Hepatocyte (in vitro differentiated cells): ENCODE measurements at regions not wholly inside any gene's neighbourhood (a gene's known extent, or its start where the extent isn't known, plus 50 kb on each side); places are given as distances from the start of the nearest gene placed in this dataset.

ENCODE experiments used
- DNase-seq: peaks from one replicate; pipeline ENCODE4 v3.0.0-alpha.2; 2016; ENCODE audit warnings: low spot score
- H2AFZ ChIP-seq: fragments of 200-600 bp; sonication (generic); 2 replicates; pipeline ENCODE4 v1.6.0; 2016; ENCODE audit warnings: antibody characterized with exemption, mild to moderate bottlenecking
- H3K27ac ChIP-seq: fragments of 200-600 bp; sonication (generic); 2 replicates; pipeline ENCODE4 v1.5.1; 2016; ENCODE audit warnings: mild to moderate bottlenecking
- H3K27me3 ChIP-seq: fragments of 200-600 bp; sonication (generic); 2 replicates; pipeline ENCODE4 v1.6.1; 2016
- H3K36me3 ChIP-seq: fragments of 200-600 bp; sonication (generic); replicated peaks from 2 replicates; pipeline ENCODE4 v1.5.1; 2016; ENCODE audit warnings: low read depth; ENCODE audit not compliant: insufficient read depth
- H3K4me1 ChIP-seq: fragments of 200-600 bp; sonication (generic); 2 replicates; pipeline ENCODE4 v1.5.1; 2016; ENCODE audit warnings: mild to moderate bottlenecking, moderate library complexity; ENCODE audit not compliant: insufficient read depth
- H3K4me2 ChIP-seq: fragments of 200-600 bp; sonication (generic); 2 replicates; pipeline ENCODE4 v1.6.0; 2016
- H3K4me3 ChIP-seq: fragments of 200-600 bp; sonication (generic); 2 replicates; pipeline ENCODE4 v1.5.1; 2016; ENCODE audit warnings: mild to moderate bottlenecking
- H3K79me2 ChIP-seq: fragments of 200-600 bp; sonication (generic); 2 replicates; pipeline ENCODE4 v1.6.0; 2017; ENCODE audit warnings: mild to moderate bottlenecking
- H3K9me2 ChIP-seq: fragments of 200-600 bp; sonication (generic); replicated peaks from 2 replicates; pipeline ENCODE4 v1.6.0; 2017; ENCODE audit warnings: mild to moderate bottlenecking; ENCODE audit not compliant: insufficient read depth
- H3K9me3 ChIP-seq: fragments of 200-600 bp; sonication (generic); 2 replicates; pipeline ENCODE4 v1.5.1; 2016; ENCODE audit warnings: low read depth, mild to moderate bottlenecking
- H4K20me1 ChIP-seq: fragments of 200-600 bp; sonication (generic); 2 replicates; pipeline ENCODE4 v1.6.0; 2016; ENCODE audit warnings: mild to moderate bottlenecking; ENCODE audit not compliant: insufficient read depth, poor library complexity, severe bottlenecking
- CTCF ChIP-seq: fragments of 200-600 bp; sonication (generic); IDR thresholded peaks from 2 replicates; pipeline ENCODE4 v1.5.1; 2016; ENCODE audit warnings: antibody characterized with exemption, mild to moderate bottlenecking; ENCODE audit not compliant: poor library complexity
- EZH2 ChIP-seq: fragments of 200-600 bp; sonication (generic); IDR thresholded peaks from 2 replicates; pipeline ENCODE4 v1.6.1; 2016; ENCODE audit warnings: antibody characterized with exemption, mild to moderate bottlenecking, borderline replicate concordance
- EZH2phosphoT487 ChIP-seq: fragments of 200-600 bp; sonication (generic); IDR thresholded peaks from one replicate; pipeline ENCODE4 v1.6.1; 2018; ENCODE audit warnings: antibody characterized with exemption, mild to moderate bottlenecking, low read depth, moderate library complexity; ENCODE audit not compliant: unreplicated experiment, severe bottlenecking
- WGBS: methylation state at CpG from one replicate; pipeline ENCODE4 v1.1.6; 2016; ENCODE audit warnings: low lambda C conversion rate; ENCODE audit errors: missing lambda C conversion rate; 5-methylcytosine and 5-hydroxymethylcytosine counted together

GRCh38 chr2:19659024-19659792 lies 242.6 kb downstream of the TTC32 start:
- Histone ChIP-seq H3K4me1 (no peaks in the 10 kb centered on the region), H4K20me1 (no peaks in the 10 kb centered on the region), H3K9me3 (no peaks in the 10 kb centered on the region), H3K36me3 (no peaks in the 10 kb centered on the region), H3K4me2 (no peak overlapping the region), H2AFZ (no peak overlapping the region), H3K9me2 (no peaks in the 10 kb centered on the region), H3K79me2 (no peaks in the 10 kb centered on the region), H3K27ac (no peak overlapping the region), H3K27me3 (no peaks in the 10 kb centered on the region), H3K4me3 (no peak overlapping the region)
- DNase-seq, result no peak
- WGBS, result 82% methylated on average over 3 of the region's 3 CpGs
- no peak for TF ChIP-seq EZH2
- TF ChIP-seq CTCF, result no peak
- TF ChIP-seq EZH2phosphoT487, result no peak

GRCh38 chr2:19656011-19656410 lies 245.8 kb downstream of the TTC32 start:
- Histone ChIP-seq H3K36me3 (no peaks in the 10 kb centered on the region), H3K4me3 (no peak overlapping the region), H4K20me1 (no peaks in the 10 kb centered on the region), H3K4me2 (no peak overlapping the region), H3K9me3 (no peaks in the 10 kb centered on the region), H2AFZ (no peak overlapping the region), H3K27me3 (no peaks in the 10 kb centered on the region), H3K9me2 (no peaks in the 10 kb centered on the region), H3K4me1 (no peaks in the 10 kb centered on the region), H3K79me2 (no peaks in the 10 kb centered on the region), H3K27ac (no peak overlapping the region)
- whole genome bisulfite sequencing, result 87% methylated on average over 1 of the region's 1 CpG
- TF ChIP-seq EZH2phosphoT487 (no peak), CTCF (no peak), EZH2 (no peak)
- DNase-seq, result no peak

DNA sequence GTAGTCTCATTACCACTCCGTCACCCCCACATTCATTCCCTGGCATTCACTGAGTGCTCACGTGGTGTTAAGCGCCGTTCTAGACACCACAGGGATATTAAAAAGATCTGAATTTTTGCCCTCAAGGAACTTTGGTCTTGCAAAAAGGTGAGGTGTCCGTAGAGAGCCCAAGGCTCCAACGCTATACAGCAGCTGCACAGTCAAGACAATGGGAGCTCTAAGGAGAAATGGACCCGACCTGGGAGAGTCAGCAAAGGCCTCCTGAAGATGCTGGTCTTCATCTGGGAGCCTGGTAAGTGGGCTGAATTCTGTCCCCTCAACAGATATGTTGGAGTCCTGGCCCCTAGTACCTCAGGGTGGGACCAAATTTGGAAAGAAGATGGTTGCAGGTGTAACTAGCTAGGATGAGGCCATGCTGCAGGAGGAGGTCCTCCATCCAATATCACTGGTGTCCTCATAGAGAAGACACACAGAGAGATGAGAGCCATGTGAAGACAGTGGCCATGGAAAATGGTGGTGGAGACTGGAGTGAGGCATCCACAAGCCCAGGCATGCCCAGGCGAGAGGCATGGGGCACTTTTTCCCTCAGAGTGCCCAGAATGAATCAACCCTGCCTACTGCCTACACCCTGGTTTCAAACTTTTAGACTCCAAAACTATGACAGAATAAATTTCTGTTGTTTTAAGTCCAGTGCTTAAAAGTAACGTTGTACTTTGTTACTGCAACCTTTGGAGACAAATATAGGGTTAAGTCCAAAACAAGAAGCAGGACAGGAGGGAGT lies 247.3 kb downstream of the TTC32 start:
- Histone ChIP-seq H3K27ac (no peak overlapping the region), H3K9me2 (no peaks in the 10 kb centered on the region), H2AFZ (no peak overlapping the region), H3K4me1 (no peaks in the 10 kb centered on the region), H3K4me2 (no peak overlapping the region), H3K79me2 (no peaks in the 10 kb centered on the region), H4K20me1 (no peaks in the 10 kb centered on the region), H3K4me3 (no peak overlapping the region), H3K27me3 (no peaks in the 10 kb centered on the region), H3K9me3 (no peaks in the 10 kb centered on the region), H3K36me3 (no peaks in the 10 kb centered on the region)
- DNase-seq, result no peak
- 92% methylated on average over 9 of the region's 9 CpGs for WGBS
- no peak for TF ChIP-seq EZH2phosphoT487
- no peak for TF ChIP-seq CTCF
